GM19035 (cell line): ENCODE measurements at regions not wholly inside any gene's neighbourhood (a gene's known extent, or its start where the extent isn't known, plus 50 kb on each side); places are given as distances from the start of the nearest gene placed in this dataset.
"Not testable (repeated sequence)": the region's sequence is repeated elsewhere in the genome, so short reads cannot be mapped to it uniquely, and the experiment has no call there.

Source experiments
- ATAC-seq: cut with Tn5 transposase; IDR thresholded peaks from one replicate; pipeline ENCODE4 v1.9.1; 2021; ENCODE audit not compliant: unreplicated experiment

DNA sequence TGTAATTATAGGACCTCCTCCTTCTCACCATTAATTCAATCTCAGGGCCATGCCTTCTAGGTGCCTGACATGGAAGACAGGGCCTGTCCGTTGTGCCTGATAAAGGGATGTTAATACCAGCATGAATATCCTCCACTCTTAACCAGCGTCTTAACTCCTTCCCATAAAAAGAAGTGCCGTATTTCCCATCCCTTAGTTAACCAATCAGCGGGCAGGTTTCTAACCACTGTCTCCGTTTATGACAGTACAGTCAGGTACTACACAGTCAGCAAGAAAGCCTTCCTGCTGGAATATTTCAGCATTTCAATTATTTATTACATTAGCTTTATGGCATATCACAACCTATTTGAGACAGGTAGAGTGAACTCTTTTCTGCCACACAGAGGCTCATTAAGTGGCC, 308.6 kb upstream of the FZD8 start:
- ATAC-seq, result no peak

DNA sequence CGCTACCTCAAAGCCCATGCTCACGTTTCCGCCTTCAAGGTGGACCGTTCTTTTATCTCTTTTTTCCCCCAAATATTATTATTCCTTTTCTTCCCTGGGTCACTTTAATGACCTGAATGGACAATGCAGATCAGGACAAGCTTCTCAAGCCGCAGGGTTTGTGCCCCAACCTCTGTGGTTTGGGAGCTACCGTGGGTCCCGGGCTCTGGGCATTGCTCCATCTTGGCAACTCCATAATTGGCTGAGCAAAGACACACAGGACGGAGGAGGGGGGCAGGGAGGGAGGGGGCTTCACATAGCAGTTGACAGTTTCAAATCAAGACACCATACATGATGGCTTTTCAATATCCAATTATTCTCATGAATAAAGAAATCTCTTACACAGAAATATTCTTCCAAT, 308.1 kb upstream of the FZD8 start:
- no peak for ATAC-seq

DNA sequence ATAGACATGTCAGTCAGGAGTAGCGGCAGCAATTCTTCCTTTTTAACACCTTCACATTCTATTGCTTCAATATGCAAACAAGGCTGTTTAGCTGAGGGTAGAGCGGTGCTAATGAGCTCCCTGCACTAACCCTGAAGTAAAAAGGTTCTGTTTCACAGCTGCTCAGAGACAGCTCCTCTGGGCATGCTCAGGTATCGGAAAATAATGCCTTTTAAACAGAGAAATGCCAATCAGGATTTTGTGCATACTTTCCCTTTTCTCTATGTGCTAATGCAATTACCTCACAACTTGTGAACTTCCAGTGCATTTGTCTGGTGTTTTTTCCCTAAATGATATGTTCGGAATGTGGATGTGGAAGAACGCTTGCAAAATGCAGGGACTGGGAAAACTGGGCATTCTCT, 307.7 kb upstream of the FZD8 start:
- no peak for ATAC-seq

DNA sequence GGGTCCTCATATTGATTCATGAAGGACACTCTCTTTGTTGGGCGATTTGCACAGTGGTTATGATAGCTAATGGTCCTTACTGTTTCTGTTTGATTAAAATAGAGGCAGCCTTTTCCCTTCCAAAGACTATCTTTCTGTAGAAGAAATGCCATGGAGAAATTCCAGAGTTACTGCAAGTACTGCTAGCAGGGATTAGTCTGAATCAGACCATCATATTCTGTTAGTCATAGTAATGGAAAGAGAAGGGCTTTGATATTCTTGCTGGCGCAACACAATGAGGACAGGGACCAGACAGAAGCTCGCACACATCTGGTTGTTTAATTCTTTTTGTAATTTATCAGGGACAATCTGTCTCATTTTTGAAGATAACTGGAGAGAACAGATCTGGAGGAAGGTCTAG, 304.5 kb upstream of the FZD8 start:
- ATAC-seq, result no peak

DNA sequence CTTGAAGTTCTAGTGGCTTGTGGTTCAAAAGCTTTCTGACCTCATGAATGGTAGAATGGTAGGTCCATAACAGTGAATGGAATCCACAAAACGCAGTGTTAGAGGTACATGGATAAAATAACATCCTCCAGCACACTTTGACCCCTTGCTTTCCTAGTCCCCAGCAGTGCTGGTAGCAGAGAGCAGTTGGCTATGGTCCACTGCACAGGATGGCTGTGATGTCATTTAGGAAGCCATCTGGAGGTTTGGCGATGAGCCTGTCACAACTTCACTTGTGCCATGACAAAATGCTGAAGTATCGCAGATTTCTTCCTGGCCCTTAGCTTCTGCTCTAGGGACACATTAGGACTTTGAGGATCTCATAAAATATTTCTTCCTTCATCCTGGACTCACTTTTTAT, 300.0 kb upstream of the FZD8 start:
- no peak for ATAC-seq

DNA sequence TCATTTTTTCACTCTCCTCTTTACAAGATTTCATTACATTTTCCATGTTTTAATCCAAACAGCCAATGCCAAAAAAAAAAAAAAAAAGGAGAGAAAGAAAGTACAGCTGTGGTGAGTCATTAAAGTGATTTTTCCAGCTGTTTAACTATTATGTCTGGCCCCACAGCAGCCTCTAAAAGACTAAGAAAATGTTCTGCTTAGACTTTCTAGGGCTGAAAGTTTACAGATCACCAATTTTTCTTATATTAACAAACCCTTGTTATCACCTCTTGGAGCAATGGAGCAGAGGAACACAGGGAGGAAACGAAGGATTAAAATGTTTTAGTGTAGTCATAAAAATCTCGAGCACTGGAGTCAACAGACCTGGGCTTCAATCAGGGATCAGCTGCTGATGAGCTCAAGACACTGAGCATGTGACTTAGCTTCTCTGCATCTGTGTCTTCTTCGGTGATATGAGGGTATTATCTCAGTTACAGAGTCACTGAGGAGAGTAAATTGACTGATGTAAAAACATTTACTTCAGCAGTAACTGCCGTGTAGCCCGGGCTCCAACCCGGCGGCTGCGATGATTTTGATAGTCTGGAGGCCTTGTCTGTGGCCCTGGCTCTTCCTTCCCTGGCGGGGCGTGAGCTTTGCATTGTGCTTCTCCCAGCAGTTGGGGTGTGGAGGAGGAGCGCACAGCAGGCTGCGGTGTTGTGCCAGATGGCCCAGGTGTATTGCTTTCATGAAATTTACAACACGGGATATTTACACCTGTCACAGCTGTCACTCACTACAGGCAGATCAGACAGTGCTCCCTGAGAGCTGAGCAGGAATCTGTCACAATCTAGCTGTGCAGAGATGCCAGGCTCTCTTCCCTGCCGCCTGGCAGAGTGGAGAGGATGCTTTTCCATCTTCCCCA, 298.3 kb upstream of the FZD8 start:
- no peak for ATAC-seq

DNA sequence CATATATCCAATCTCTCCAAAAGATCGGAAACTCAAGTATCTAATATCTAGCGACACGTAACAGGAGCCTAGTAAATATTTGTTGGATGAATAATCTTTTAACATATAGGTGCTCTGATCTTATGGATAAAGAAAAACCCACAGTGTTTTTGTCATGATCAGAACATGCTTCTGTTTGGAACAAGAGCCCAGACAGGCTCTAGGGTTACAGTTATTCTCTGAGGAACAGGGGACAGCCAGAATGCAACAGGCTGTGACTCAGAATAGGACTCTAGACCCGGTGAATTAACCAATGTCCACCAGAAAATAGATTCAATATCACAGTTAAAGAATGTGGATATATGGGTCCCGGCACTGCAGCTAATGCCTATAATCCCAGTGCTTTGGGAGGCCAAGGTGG, 296.1 kb upstream of the FZD8 start:
- no peak for ATAC-seq

DNA sequence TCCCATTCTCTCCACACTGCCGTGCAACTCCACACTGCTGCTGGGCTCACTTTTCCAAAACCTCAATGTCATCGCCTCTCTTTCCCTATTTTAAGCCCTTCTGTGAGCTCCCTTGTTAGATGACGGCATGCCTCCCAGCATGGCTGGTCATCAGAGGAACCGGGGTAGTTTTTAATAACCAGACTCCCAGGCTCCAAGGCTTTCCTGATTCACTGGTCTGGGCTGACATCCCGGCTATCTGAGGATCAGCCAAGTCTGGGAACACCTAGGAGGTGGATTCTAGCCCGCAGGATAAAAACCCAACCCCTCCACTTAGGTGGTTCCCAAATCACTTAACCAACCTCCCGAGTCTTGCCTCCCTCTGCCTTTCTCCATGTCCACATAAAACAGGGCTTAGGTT, 295.4 kb upstream of the FZD8 start:
- ATAC-seq, result no peak

DNA sequence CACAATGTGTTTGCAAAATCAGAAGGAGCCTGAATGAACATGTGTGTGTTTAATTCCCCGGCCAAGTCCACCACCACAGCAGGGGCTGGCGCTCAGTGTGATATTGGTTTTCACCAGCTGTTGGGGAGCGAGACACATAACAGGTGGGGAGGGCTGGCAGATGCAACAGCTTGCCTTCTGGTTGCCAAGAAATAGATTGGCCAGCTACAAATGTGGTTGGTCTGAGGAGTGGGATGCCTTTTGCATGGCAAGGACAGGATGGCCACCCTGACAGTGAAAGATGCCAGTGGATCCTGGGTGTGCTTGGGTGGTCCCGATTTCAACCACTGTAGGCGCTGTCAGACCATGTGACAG, 292.5 kb upstream of the FZD8 start:
- ATAC-seq, result no peak

DNA sequence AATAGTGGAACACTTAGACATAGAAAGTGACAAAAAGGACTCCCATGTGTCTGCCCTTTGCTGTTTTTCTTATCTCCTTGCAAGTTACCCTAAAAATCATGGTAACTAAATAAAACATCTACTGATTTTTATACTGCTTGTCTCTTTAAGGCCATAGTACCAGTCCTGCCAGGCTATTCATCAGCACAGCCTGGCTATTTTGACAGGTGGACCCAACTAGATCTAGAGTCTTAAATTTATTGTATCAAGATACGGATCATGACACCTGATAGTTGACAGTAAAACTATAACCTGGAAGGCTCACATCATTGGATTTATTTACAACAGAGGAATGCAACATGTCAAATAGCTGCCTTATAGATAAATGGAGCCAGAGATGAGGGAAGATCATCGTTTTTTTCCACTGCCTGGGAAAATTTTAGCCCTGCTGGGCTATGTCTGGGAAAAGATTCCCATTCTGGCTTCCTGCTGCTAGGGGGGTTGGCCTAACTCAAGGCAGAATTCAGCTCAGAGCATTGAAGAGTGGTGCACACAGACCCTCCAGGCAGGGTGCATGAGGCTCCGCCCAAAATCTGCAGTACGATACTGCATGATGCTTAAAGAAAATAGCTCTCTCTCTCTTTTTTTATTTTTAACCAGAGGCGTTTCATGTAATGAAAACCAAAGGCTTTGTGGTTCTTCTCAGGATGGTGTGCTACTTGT, 292.0 kb upstream of the FZD8 start:
- no peak for ATAC-seq

DNA sequence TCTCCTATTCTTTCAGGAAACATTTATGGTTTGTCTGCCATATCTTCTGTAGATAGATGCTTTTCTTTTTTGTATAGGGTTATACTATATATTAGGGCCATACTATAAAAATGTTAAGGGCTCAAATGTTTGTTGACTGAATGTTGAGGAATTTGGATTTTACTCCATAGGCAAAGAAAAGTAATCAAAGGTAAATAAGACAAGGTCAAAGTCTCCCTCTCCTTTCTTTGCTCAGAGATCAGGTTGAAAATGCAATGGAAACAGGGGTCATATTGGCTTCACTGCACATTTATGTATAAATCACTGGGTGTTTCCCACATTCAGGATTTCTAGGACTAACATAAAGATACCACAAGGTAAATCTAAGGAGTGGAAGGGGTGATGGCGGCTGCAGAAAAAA, 291.4 kb upstream of the FZD8 start:
- no peak for ATAC-seq

DNA sequence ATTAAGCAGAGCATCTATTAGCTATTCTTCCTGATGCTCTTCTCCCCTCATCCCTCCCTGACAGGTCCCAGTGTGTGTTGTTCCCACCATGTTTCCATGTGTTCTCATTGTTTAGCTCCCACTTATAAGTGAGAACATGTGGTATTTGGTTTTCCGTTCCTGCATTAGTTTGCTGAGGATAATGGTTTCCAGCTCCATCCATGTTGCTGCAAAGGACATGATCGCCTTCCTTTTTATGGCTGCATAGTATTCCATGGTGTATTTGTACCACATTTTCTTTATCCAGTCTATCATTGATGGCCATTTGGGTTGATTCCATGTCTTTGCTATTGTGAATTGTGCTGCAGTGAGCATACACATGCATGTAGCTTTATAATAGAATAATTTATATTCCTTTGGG, 287.9 kb upstream of the FZD8 start:
- not testable (repeated sequence) for ATAC-seq

DNA sequence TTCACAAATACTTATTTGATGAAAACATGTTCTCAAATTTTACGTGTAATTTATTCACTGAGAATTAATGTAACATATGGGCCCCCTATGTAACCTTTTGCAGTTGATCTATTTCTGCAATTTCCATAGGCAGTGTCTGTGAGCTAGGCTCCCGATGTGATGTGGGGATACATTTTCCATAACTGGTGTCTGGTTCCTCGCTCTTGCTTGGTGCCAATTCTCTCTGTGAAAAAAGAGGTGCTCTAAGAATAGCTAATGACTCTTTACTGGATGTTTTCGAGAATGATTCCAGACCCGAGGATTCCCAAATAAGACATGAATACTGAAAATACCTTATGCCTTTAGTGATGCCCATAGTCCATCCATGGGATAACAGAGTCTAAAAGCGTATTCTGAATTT, 286.7 kb upstream of the FZD8 start:
- no peak for ATAC-seq

DNA sequence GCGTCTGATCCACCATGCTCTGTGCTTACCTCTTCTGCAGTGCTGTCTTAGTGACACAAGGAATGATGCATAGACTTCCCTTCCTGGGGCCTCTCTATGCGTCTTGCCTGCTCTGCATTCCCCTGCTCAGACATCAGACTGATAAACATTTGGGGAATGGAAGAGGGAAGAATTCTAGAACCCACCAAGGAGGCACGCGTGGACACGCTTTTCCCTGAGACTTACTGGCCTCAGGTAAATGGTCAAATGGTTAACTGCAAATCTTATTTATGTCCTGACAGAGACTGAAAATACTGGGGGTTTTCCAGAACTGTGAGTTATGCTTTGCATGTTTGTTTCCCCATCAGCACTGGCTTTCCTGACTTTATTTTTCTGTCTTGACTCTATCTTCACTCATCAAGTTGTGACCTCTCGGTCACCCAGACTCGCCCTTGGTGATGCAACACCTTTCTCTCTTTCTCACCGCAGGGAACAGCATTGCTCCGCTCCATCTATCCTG, 285.9 kb upstream of the FZD8 start:
- ATAC-seq, result no peak

DNA sequence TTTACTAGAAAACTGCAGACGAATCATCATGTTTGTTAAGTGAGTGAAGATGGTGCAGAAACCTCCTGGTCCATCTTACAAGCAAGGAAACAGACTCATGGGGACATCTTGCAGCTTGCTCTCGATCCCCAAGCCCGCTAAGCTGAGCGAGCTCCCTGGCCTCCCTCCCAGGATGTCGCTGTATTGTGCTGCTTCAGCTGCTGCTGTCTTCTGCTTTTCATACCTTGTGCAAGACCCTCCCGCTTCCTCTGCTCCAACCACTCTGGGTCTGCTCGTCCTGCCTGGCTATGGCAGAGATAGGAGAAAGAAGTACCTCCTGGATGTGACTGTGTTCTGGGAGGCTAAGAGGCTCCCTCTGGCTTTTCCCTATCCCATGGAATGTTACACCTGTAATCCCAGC, 285.2 kb upstream of the FZD8 start:
- no peak for ATAC-seq

DNA sequence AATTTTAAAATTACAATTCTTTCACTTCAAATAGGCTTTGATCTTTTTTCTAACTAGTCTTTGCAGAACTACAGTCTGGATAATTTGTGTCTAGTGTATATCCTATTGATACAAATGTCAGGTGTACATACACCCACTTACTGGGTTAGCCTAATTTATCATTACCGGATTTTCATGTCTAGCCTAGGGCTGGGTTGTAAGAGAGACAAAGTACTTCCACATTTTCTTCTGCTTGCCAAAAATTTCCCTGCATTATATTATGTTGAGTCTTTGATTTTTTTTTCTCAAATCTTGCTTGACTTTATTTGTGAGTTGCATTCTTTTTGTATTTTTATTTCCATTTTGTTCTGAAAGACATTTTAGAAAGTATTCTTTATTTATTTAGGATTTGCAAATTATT, 284.8 kb upstream of the FZD8 start:
- no peak for ATAC-seq

DNA sequence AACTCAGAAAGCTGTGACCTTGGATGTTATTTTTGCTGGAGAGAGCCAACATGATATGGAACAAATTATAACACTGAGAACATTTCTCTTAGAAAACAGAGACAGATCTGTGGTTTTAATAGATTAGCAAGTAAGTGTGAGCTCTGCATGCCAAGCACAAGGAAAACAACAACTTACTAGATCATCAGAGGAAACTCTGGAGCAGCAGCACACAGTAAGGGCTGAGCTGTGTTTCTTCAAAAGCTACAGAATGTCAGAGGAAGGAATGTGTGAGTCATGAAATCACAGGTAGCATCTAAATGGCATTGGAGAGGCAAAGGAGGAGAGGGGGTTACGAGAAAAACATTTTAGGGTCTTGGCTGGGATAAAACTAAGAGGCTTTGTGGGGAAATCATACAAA, 283.4 kb upstream of the FZD8 start:
- ATAC-seq, result no peak

DNA sequence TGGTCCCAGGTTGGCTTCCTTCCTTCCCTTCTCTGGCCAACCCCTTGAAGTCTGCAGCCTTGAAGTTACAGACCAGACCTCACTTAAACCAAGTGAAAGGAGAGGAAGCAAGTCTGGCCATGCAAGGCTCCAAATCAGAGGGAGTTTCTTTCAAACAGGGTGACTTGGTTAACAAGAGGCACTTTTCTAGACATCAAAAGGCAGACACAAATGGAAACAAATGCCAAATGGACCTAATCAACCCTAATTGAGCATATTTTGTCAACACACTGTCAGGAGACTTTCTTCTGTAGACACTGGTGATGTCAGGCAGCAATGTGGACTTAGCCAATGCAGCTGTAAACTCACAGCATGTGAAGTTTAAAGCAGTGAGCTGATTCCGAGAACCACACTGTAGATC, 282.7 kb upstream of the FZD8 start:
- ATAC-seq, result no peak

DNA sequence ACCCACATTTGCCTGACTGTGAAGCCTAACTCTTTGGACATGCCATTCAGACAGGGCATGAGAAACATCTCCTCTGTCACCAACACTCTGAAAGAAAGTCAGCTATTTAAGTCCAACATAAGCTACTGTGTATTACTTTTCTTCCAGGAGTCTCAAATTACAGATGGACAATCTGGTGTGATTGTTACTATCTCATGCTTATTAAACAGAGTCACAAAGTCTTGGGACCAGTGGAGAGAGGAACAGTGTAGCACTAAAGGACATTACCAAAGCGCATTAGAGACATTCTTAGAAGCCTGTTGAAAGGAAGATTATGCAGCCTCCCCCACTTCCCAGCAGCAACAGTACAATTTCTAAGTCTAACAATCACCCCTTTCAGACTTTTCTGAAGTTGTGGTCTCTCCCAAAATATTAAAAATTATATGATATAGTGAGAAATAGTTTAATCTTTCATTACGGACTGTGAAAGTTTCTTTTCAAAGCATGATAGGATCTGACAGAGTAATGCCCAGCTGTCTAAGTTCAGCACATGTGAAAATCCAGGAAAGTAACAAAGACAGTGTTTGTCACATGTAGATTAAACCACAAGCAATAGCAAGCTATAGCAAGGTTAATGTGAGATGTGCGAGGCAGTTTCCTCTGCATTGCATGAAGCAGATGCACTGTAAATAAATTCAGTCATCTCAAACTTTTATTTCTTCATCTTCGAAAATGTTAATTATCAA, 280.9 kb upstream of the FZD8 start:
- ATAC-seq, result no peak

DNA sequence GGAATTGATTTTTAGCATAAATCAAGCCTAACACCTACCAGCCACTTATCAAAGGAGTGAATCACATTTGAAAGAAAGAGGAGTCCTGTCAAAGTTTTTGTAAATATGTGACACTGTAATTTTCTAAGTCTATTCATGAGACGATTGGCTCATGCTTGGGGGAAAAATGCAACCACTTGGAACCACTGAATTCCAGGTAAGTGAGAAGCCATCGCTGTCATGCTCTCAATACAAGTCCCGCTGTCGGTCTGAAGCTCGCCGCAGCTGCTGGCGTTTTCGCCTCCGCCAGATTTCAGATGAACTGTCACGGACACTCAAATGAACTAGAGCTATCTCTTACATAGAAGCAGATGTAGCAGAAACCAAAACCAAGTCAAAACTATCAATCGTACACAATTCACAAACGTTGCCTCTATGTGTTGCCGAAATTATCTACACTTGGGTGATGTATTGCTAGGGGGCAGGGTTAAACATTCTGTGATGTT, 279.8 kb upstream of the FZD8 start:
- ATAC-seq, result no peak

DNA sequence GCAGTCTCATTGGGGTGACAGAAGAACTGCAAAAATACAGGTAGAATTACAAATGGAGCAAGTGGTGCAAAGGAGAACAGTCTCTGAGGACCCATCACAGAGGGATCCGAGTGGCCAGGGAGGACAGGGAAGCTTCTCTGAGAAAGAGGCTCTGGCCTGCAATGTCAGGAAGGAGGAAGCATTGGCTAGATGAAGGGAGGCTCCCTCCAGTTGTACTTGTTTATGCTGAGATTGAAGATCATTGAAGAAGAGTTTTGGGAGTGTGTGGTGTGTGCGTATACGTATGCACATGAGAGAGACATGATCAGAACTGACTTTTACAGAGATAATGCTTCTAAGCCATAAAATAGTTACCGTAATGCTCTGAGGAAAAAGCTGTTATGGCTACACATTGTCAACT, 274.7 kb upstream of the FZD8 start:
- no peak for ATAC-seq

DNA sequence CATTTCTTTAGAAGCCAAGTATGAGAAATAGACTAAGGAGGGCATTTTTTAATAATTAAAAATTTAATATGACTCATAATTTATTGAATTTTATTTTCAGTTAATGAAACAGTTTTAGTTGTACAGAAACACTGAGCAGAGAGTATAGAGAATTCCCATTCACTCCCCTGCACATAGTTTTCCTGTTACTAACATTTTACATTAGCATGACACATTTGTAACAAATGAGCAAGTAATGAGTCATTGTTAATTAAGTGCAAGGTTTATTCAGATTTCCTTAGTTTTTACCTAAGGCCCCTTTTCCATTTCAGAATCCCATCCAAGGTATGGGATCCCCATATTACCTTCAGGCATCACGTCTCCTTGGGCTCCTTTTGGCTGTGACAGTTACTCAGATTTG, 271.5 kb upstream of the FZD8 start:
- no peak for ATAC-seq
